ENCODE measurements at regions not wholly inside any gene's neighbourhood (a gene's known extent, or its start where the extent isn't known, plus 50 kb on each side); places are given as distances from the start of the nearest gene placed in this dataset.
"Not testable (repeated sequence)": the region's sequence is repeated elsewhere in the genome, so short reads cannot be mapped to it uniquely, and the experiment has no call there.

GRCh38 chr11:69952229-69952975 is 125.7 kb upstream of the ANO1 start:
- not testable (repeated sequence) for DNase-seq

GRCh38 chr11:69953356-69953755 is 124.8 kb upstream of the ANO1 start:
- no peak for DNase-seq

- no peak for DNase-seq
These were observed 123.4 kb upstream of the ANO1 start for GRCh38 chr11:69954756-69955155.

GRCh38 chr11:69956669-69957190 is 121.4 kb upstream of the ANO1 start:
- DNase-seq = no peak

- no peak for DNase-seq
These were observed 120.3 kb upstream of the ANO1 start for GRCh38 chr11:69957849-69958248.

GRCh38 chr11:69958308-69958707 is 119.8 kb upstream of the ANO1 start:
- peak; percentile 39 for DNase-seq

GRCh38 chr11:69959461-69959860 is 118.7 kb upstream of the ANO1 start:
- DNase-seq = no peak

- no peak for DNase-seq
These were observed 116.4 kb upstream of the ANO1 start for GRCh38 chr11:69961738-69962137.

- peak; percentile 32 for DNase-seq
These were observed 116.0 kb upstream of the ANO1 start for GRCh38 chr11:69962152-69962551.

- no peak for DNase-seq
These were observed 114.4 kb upstream of the ANO1 start for GRCh38 chr11:69963533-69964246.

- no peak for DNase-seq
These were observed 113.9 kb upstream of the ANO1 start for GRCh38 chr11:69964247-69964643.

GRCh38 chr11:69965821-69966582 is 112.1 kb upstream of the ANO1 start:
- DNase-seq = no peak

GRCh38 chr11:69966583-69966835 is 111.6 kb upstream of the ANO1 start:
- no peak for DNase-seq

GRCh38 chr11:69966910-69967483 is 111.1 kb upstream of the ANO1 start:
- no peak for DNase-seq

- DNase-seq = no peak
These were observed 110.6 kb upstream of the ANO1 start for GRCh38 chr11:69967484-69967883.

- no peak for DNase-seq
These were observed 109.4 kb upstream of the ANO1 start for GRCh38 chr11:69968396-69969347.

- DNase-seq = no peak
These were observed 108.0 kb upstream of the ANO1 start for GRCh38 chr11:69969890-69970784.

GRCh38 chr11:69970785-69971535 is 107.2 kb upstream of the ANO1 start:
- DNase-seq = no peak

GRCh38 chr11:69971741-69972140 is 106.4 kb upstream of the ANO1 start:
- DNase-seq = no peak

- no peak for DNase-seq
These were observed 105.7 kb upstream of the ANO1 start for GRCh38 chr11:69972351-69972802.

All from fibroblast of skin of scalp (primary cell).